RPMI7951 (cell line): ENCODE measurements at regions not wholly inside any gene's neighbourhood (a gene's known extent, or its start where the extent isn't known, plus 50 kb on each side); places are given as distances from the start of the nearest gene placed in this dataset.
"Not testable (repeated sequence)": the region's sequence is repeated elsewhere in the genome, so short reads cannot be mapped to it uniquely, and the experiment has no call there.

Experiments
- DNase-seq: peaks from one replicate; pipeline ENCODE4 v3.0.0-alpha.2; 2012; ENCODE audit warnings: low read depth

DNA sequence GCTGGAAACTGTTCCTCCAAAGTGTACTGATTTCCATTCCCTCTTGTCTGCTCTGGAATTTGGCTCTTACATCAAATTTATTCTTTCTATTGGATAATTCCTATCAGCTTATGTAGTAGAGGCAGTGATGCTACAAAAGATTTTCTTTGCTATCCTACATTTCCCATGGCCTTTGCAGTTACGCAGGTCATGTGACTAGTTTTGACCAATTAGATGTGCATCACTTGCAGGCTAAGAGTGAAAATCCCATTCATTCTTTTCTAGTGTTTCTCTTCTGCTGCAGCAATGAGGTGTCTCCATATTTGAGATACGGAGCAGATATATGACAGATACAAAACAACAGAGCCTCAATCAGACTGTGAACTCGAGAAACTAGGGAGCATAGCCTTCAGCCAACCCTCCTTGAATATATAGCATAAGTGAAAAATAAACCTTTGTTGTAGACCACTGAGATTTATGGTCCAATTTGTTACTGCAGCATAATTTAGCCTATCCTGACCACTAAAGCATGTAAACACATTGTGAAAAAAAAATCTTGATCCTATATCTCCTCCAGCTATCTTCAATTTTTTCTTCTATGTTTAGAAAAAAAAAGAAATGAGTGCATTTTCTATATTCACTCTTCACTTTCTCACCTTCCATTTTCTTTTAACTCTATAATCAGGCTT is 102.0 kb downstream of the HNMT start:
- no peak for DNase-seq

DNA sequence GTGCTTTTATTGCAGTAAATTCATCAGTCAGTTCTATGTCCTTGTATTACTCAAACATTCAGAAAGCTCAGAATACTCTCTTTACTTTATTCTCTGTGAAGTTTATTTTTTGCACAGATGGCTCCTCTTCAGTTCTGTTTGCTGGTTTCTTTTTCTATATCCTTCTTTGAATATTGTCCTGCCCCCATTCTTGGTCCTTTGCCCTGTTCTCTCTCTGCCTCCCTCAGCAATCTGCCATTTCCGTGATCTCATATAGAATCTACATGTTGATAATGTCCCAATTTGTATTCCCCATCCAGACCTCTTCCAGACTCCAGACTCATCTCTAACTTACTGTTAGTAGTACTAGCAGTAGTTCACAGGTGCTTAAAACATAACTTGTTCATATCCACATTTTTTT is 102.6 kb downstream of the HNMT start:
- no peak for DNase-seq

DNA sequence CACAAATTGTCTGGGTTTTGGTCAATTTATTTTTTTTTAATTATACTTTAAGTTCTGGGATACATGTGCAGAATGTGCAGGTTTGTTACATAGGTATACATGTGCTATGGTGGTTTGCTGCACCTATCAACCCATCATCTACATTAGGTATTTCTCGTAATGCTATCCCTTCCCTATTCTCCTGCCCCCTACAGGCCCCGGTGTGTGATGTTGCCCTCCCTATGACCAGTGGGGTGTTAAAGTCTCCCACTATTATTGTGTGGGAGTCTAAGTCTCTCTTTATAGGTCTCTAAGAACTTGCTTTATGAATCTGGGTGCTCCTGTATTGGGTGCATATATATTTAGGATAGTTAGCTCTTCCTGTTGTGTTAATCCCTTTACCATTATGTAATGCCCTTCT is 104.4 kb downstream of the HNMT start:
- not testable (repeated sequence) for DNase-seq

DNA sequence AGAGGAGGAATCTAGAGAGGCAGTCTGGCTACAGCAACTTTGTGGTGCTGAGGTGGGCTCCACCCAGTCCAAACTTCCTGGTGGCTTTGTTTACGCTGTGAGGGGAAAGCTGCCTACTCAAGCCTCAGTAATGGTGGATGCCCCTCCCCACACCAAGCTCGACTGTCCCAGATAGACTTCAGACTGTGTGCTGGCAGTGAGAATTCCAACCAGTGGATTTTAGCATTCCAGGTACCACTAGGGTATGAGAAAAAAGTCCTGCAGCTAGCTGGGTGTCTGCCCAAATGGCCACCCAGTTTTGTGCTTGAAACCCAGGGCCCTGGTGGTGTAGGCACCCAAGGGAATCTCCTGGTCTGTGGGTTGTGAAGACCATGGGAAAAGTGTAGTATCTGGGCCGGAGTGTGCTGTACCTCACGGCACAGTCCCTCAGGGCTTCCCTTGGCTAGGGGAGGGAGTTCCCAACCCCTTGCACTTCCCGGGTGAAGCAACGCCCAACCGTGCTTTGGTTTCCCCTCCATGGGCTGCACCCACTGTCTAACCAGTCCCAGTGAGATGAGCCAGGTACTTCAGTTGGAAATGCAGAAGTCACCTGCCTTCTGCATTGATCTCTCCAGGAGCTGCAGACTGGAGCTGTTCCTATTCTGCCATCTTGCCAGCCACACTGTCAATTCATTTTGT is 106.9 kb downstream of the HNMT start:
- DNase-seq: not testable (repeated sequence)

DNA sequence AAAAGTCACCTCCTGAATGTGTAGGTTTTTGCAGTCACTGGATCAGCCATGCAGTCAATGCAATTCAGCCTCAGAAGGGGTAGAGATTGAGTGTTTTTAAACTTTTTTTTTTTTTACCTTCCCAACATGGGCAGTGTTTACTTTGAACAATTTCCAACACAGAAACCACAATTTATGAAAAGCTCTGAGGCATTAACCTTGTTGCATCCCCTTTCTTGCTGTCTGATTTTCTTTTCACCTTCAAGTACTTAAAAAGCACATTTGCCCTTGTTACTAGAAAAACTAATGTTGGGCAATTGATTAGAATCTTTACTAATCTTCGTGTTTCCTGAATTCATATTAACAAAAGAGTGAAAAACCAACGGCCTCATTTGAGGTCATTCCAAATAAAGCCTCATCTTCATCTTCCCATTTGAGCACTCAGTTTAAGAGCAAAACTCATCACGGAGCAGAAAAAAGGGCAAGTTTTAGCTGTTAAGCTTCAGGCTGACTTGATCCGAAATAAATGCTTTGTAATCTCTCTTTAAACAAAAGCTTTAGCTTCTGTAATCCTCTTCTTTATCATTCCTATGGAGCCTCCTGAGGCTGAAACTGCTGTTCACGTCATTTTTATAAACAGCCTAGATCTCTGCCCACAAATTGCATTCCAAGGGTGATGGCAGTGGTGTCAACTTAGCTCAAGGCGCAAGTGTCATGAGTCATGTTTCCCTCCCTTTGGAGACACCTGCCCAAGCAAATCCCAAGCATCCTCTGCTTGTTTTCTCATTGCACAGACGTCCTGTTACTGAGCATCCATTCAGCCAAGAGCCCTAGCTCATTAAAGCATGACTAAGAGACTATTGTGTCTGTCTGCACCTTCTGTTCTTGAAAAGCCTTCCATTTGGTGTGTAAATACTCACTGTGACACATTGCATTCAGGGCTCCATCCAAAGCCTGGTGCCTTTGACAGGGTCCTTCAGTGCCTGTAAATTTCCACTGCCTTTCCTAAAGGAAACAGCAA is 107.7 kb downstream of the HNMT start:
- DNase-seq: peak; percentile 84

DNA sequence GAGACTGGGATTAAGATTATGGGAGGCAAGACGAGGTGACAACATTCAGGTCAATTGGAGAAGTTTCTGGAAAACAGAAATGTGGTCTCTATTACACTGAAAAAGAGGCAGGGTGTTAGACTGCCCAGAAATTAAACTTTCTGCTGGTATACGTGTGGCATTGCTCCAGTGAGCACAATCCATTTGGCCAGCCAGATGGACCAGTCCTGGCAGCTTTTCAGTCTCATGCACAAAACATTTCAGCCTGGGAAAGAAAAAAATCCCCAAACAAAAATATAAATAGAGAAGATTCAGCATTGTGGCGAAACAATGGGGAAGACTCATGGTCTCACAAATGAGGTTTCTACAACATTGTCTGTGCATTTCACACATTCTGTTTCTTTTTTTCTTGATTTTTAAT is 113.9 kb downstream of the HNMT start:
- no peak for DNase-seq

DNA sequence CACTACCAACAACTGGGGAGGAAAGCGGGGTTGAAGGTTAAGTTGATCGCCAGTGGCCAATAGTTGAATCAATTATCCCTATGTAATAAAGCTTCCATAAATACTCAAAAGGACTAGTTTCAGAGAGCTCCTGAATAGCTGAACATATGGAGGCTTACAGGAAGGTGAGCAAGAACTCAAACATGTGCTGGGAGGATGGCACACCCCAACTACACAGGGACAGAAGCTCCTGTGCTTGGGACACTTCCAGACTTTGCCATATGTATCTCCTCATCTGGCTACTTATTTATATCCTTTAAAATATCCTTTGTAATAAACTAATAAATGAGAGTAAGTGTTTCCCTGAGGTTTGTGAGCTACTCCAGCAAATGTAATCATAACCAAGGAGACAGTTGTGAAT is 115.7 kb downstream of the HNMT start:
- no peak for DNase-seq

DNA sequence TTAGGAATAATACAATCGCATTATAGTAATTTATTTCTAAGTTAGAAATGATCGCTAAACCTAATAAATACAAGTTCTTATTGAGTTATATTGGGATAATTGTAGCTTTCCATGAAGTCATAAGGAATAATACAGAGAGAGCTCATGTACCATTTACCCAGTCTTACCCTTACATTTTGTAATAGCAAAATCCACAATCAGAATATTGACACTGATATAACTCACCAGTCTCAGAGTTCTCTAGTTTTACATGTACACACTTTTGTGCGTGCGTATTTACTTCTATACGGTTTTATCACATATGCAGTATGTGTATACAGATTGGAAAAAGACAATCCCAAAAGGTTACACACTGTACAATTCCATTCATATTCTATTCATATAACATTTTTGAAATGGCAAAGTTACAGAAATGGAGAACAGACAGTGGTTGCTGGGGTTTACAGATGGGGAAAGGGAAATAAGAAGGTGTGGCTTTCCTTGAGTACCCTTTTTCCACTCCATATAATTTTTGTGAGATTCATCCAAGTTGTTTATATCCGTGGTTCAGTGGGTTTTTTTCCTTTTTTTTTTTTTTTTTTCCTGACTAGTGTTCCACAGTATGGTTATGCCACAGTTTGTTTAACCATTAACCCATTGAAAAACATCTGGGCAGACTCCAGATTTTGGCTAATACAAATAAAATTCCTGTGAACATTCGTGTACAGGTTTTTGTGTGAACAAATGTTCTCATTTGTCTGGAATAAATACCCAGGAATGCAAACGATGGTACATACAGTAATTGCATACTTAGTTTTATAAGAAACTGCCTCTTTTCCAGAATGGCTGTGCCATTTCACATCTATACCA is 117.2 kb downstream of the HNMT start:
- no peak for DNase-seq

DNA sequence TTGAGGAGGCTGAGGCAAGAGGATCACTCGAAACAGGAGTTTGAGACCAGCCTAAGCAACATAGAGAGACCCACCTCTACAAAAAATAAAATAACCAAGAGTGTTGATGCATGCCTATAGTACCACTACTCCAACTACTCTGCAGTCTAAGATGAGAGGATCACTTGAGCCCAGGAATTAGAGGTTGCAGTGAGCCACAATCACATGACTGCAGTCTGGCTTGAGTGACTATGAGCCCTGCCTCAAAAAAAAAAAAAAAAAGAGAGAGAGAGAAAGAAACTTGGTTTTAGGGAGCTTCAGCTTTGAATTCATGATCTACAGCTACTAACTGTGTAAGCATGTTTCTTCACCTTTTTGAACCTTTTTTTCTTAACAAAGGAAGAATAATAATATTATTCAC is 119.9 kb downstream of the HNMT start:
- DNase-seq: no peak

DNA sequence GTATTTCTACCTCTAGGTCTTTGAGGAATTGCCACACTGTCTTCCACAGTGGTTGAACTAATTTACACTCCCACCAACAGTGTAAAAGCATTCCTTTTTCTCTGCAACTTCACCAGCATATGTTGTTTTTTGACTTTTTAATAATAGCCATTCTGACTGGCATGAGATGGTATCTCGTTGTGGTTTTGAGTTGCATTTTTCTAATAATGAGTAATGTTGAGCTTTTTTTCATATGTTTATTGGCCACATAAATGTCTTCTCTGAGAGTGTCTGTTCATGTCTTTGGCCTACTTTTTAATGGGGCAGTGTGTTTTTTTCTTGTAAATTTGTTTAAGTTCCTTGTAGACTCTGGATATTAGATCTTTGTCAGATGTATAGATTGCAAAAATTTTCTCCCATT is 121.2 kb downstream of the HNMT start:
- DNase-seq: peak; percentile 16

DNA sequence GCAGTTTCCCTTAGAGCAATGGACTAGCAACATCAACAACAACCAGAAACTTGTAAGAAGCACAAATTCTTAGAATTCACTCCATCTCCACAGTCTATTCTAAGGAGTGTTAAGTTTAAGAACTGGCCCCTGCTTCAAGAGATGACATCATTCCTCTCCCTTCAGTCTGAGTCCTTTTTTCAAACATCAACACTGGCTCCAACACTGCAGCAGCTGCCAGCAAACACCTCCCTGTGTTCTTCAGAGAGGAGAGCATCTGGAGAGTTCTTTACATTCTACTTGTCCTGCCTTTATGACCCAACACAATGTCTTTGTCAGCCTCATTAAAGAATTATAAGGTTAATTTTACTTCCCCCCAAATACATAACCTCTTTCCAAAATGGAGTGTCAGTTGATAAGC is 122.3 kb downstream of the HNMT start:
- DNase-seq: no peak

DNA sequence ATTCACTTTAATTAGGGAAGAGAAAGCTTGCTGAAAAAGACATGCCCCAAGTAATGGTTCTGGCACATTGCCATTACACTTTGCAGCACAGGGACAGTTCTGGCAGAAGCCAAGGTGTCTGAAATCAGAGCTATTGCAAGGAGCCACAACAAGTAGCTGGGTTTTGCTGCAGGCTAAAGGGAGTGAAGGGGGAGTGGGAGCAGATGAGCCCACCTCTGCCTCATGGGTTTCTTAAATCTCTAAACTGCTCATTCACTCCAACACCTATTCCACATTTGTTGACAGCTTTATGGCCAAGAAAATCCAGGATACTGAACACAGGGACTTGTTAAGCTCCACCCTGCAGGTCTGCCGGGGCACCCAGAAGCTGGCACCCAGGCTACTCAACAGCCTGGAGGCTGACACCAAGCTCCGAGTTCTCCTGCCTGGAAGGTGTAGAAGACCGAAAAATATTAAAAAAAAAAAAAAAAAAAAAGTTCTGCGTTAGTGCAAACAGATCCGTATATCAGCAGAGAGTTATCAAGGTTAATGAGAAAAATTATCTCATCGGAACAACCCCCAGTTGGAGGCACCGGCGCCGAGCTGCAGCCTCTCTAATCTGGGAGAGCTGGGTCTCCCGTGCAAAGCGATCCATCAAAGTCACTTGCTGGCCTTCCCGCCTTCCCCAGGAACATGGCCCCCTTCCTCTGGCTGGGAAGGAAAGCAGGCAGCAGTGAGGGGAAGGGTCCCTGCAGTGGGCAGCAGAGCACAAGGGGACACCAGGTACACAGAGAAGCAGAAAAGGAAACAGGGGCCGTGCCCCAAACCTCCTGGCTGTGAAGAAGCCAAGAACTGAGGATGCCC is 123.7 kb downstream of the HNMT start:
- no peak for DNase-seq

DNA sequence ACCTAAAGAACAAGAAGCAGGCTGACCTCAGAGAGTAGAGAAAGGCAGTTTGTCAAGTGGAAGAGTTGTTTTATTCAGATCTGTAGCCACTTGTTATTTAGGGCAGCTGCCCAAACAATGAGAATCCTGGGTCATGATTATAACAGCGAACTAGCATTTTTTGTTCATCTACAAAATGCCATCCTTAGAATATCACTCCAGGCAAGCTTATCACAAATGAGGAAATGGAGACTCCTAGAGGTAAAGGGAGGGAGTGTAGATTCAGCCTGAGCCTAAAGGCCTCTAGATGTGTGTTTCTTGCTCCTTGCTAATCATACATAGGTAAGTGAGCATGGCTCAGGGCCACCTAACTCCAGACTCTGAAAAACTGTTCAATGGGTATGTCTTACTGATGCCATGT is 126.1 kb downstream of the HNMT start:
- DNase-seq: peak; percentile 39

DNA sequence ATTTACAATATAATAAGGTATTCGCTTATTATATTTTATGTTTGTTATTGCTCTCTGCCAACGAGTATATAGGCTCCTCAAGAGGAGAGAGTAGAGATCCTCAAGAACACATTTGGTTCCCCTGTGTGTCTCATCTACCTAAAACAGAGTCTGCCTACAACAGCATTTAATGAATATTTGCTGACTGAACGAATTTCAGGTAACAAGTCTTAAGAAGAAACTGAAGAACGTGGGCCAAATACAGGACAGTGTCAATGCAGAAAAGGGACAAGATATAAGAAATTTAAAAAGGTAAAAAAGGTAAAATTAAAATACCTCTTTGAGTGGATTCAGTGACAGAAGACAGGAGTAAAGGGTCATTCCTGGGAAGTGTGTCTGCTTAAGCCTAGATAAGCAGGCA is 129.2 kb downstream of the HNMT start:
- no peak for DNase-seq

DNA sequence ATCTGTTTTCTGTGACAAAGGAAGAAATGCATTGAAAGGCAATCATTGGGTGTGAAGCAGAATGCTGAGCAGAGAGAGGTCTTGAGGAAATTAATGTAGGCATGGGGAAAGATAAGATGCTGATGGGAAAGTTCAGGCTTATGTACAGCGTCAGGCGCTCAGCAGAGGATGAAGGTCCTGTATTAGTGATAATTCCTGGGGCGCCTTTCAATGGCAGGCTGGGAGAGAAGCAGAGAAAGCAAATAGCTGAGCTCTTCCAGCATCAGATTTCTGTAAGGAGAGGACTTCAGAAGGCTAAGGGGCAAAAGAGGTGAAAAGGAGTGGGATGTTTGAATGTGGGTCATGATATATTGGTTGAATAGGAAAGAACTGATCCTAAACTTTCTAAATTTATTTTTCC is 129.8 kb downstream of the HNMT start:
- DNase-seq: no peak

DNA sequence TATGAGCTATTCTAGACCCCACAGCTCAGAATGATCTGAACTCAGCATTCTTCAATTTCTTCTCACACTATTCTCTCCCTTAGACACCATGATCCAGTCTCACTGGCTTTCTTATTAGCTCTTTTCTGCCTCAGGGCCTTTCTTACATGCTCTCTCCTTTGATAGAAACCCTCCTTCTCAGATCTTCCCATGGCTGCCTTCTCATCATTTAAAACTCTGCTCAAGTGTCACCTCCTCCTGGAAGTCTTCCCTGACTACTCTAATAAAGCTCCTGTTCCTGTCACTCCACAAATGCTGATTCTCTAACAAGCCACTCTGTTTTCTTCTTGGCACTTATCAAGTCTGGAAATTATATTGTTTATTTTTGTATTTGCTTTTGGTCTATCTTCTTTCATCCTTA is 131.1 kb downstream of the HNMT start:
- no peak for DNase-seq

DNA sequence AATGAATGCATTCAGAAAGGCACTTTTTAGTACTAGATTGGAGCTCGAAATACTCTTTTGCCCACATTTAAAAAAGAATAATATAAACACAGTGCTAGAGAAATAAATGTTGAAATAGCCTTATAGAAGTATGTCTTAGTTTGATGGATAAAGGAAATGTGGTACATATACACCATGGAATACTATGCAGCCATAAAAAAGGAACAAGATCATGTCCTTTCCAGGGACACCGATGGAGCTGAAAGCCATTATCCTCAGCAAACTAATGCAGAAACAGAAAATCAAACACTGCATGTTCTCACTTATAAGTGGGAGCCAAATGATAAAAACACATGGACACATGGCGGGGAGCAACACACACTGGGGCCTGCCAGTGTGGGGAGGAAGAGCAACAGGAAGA is 135.0 kb downstream of the HNMT start:
- not testable (repeated sequence) for DNase-seq

DNA sequence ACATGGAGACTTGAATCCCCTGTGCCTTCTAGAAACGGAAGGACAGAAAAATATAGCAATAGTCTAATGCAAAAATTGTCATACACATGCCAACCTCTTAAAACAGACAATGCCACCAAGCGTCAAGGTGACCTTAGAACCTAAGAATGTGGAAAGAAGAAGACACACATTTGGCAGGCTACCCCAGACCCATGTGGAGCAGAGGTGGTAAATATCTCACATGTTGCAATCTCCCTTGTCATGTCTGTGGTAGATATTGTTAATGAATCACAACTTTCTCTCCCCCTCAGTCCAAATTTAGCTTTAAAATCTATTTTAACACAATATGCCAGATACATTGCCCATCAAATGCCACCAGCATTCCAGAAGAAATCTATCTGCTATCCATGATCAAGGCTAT is 137.4 kb downstream of the HNMT start:
- DNase-seq: no peak

DNA sequence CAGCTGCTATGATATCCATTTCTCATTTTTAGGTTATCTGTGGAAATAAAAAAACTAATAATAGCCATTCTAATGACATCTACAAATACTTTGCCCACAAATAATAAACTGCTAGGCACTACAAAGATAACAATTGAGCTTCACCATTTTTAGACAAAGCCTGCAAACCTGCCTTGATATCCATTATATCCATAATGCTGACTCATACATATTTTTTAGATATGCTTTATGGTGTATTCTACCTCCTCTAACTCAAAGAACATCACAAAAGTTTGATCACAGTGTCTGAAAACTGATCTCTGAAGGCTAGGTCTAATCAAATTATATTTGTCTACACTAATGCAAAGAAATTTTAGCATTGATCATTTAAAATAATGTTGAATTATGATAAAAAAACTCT is 138.4 kb downstream of the HNMT start:
- DNase-seq: no peak

DNA sequence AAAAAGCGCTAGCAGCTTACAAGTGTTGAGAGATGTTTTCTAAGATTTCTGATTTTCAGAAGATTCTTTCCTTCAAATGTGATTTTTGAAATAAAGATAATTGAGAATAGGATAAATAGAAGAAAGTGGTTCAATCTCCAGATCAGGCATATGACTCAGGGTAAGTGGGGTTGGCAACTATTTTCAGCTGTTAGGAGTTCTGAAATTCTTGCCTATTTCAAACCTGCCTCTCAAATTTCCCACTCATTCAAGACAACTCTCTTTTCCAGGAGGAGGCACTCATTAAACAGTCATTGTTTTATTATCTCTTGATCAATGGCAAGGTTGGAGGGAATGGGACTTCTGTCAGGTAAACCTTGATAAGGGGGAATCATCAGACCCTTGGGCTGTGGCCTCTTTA is 138.9 kb downstream of the HNMT start:
- DNase-seq: no peak

DNA sequence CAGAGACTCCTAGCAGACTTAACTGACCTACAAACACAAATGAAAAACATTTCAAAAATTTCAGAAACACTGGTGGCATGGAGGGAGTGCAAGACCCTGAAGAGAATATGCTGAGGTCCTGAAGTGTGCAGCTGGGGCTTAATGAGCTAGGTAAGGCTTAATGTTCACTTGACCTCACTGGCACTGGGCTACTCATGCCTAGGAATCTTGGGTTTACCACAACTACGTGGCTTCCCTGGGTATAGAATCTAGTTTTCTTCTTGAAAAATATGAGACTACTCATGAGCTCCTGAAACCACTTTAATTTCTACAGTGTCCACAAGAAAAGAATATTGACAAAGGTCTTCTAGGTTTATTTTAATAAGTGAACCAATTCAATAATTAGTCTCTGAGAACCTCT is 139.8 kb downstream of the HNMT start:
- DNase-seq: no peak
